CD14-positive monocyte (primary cell): ENCODE measurements at regions not wholly inside any gene's neighbourhood (a gene's known extent, or its start where the extent isn't known, plus 50 kb on each side); places are given as distances from the start of the nearest gene placed in this dataset.

ENCODE experiments used
- DNase-seq, 3 donors: peaks; one replicate each; pipeline ENCODE4 v3.0.0-alpha.2; 2011 to 2022
- H2AFZ ChIP-seq: 2 replicates; pipeline ENCODE4 v1.6.0; 2012; ENCODE audit warnings: mild to moderate bottlenecking, low read depth, low read length, inconsistent platforms; ENCODE audit not compliant: insufficient read depth, poor library complexity, severe bottlenecking
- H3K27ac ChIP-seq, 2 donors: 1 replicate in 1 of 2; 2 replicates in 1 of 2; pipeline ENCODE4 v1.5.1; 2012 to 2013; ENCODE audit warnings: low read length in 2 of 2, control low read depth in 1 of 2, inconsistent platforms in 1 of 2, low read depth in 1 of 2, mild to moderate bottlenecking in 1 of 2
- H3K27me3 ChIP-seq, 2 donors: one replicate each; pipeline versions ENCODE4 v1.6.0 to v1.6.1; 2011 to 2013; ENCODE audit warnings: low read length in 2 of 2; ENCODE audit not compliant: control insufficient read depth in 2 of 2, insufficient read depth in 2 of 2
- H3K36me3 ChIP-seq, 2 donors: replicated peaks in 1 of 2; 1 replicate in 1 of 2; 2 replicates in 1 of 2; pipeline versions ENCODE4 v1.5.1 to v1.6.1; 2012 to 2013; ENCODE audit warnings: low read length in 2 of 2, control low read depth in 1 of 2, inconsistent platforms in 1 of 2, mild to moderate bottlenecking in 1 of 2; ENCODE audit not compliant: insufficient read depth in 2 of 2, control insufficient read depth in 1 of 2
- H3K4me1 ChIP-seq, 2 donors: 1 replicate in 1 of 2; 2 replicates in 1 of 2; pipeline versions ENCODE4 v1.5.1 to v1.6.1; 2012 to 2013; ENCODE audit warnings: low read length in 2 of 2, control low read depth in 1 of 2, inconsistent platforms in 1 of 2, mild to moderate bottlenecking in 1 of 2, moderate library complexity in 1 of 2; ENCODE audit not compliant: insufficient read depth in 2 of 2, control insufficient read depth in 1 of 2
- H3K4me2 ChIP-seq: replicated peaks from 2 replicates; pipeline ENCODE3; 2012; ENCODE audit warnings: low read length, moderate library complexity, mild to moderate bottlenecking; ENCODE audit not compliant: poor library complexity, severe bottlenecking; ENCODE audit errors: extremely low read depth
- H3K4me3 ChIP-seq, 3 experiments: fragments of 200-600 bp in 1 of 3; sonication (generic) in 1 of 3; replicated peaks in 1 of 3; 1 replicate in 2 of 3; 2 replicates in 1 of 3; pipeline ENCODE4 v1.5.1; 2011 to 2013; ENCODE audit warnings: low read length in 3 of 3, mild to moderate bottlenecking in 3 of 3, control low read depth in 2 of 3, low read depth in 2 of 3, inconsistent platforms in 1 of 3, moderate library complexity in 1 of 3
- H3K79me2 ChIP-seq: 2 replicates; pipeline ENCODE4 v1.6.0; 2012; ENCODE audit warnings: mild to moderate bottlenecking, control low read depth, inconsistent platforms, low read length, moderate library complexity; ENCODE audit not compliant: insufficient read depth
- H3K9ac ChIP-seq: 2 replicates; pipeline ENCODE4 v1.6.0; 2017; ENCODE audit warnings: low read length, mild to moderate bottlenecking; ENCODE audit not compliant: insufficient read depth, poor library complexity, severe bottlenecking
- H3K9me3 ChIP-seq, 2 donors: replicated peaks in 1 of 2; 1 replicate in 1 of 2; 2 replicates in 1 of 2; pipeline versions ENCODE4 v1.5.1 to v1.6.1; 2012 to 2013; ENCODE audit warnings: low read length in 2 of 2, control low read depth in 1 of 2; ENCODE audit not compliant: control insufficient read depth in 1 of 2, insufficient read depth in 1 of 2
- H4K20me1 ChIP-seq: 2 replicates; pipeline ENCODE4 v1.6.0; 2012; ENCODE audit warnings: mild to moderate bottlenecking, low read length, control low read depth, moderate library complexity; ENCODE audit not compliant: insufficient read depth
- H3K27ac Mint-ChIP-seq, 7 donors: one replicate each; pipeline ENCODE4 v1.8.0; 2020; ENCODE audit warnings: mild to moderate bottlenecking in 7 of 7, mixed read lengths in 7 of 7, moderate library complexity in 6 of 7, inconsistent platforms in 2 of 7
- H3K27me3 Mint-ChIP-seq, 3 donors: one replicate each; pipeline ENCODE4 v1.8.0; 2021 to 2022; ENCODE audit warnings: low read depth in 3 of 3, mild to moderate bottlenecking in 3 of 3, mixed read lengths in 3 of 3, moderate library complexity in 3 of 3, inconsistent platforms in 1 of 3
- H3K36me3 Mint-ChIP-seq, 2 donors: one replicate each; pipeline ENCODE4 v1.8.0; 2020; ENCODE audit warnings: mixed read lengths in 2 of 2, inconsistent platforms in 1 of 2, mild to moderate bottlenecking in 1 of 2
- H3K4me1 Mint-ChIP-seq: one replicate; pipeline ENCODE4 v1.8.0; 2020; ENCODE audit warnings: mild to moderate bottlenecking, mixed read lengths
- H3K4me3 Mint-ChIP-seq, 2 donors: one replicate each; pipeline ENCODE4 v1.8.0; 2020; ENCODE audit warnings: mild to moderate bottlenecking in 2 of 2, mixed read lengths in 2 of 2, moderate library complexity in 1 of 2
- H3K9me3 Mint-ChIP-seq, 7 donors: one replicate each; pipeline ENCODE4 v1.8.0; 2020 to 2022; ENCODE audit warnings: mixed read lengths in 7 of 7, mild to moderate bottlenecking in 6 of 7, moderate library complexity in 6 of 7, inconsistent platforms in 2 of 7
- WGBS: methylation state at CpG from one replicate; pipeline ENCODE4 v1.1.5; 2013; ENCODE audit warnings: missing lambda C conversion rate; ENCODE audit not compliant: insufficient coverage; 5-methylcytosine and 5-hydroxymethylcytosine counted together
- intact Hi-C, 2 donors: fragments of 100-400 bp; cut with micrococcal nuclease; formaldehyde crosslinking; loops; one replicate each; pipeline versions ENCODE4 v1.15.0 to v1.15.1; 2023
- TF ChIP-seq, protein P1 (sequence below): fragments of 200-600 bp; IDR thresholded peaks from one replicate; pipeline ENCODE4 v1.8.0; 2022; ENCODE audit warnings: antibody characterized with exemption, mild to moderate bottlenecking

DNA sequence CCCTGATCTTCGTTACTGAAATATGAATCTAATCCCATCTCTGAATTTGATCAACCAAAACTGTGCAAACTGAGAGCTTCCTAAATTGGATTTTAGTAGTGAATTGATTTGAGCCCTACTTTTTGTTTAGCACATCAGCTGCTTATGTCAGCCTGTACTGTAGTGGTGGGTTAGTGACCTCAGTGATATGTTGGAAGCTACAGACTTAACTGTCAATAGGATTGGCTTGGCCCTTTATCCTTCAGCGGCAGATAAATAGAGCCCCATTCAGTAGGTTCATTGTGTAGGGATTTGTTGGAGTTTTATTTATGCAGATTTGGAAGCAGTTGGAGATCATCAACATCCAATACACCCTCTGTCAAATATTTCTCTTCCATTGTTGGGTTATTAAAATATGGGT, 409.7 kb downstream of the SOX2 start:
- Histone ChIP-seq H3K36me3 (no peaks in the 10 kb centered on the region), H3K9ac (no peak overlapping the region), H3K27ac (no peak overlapping the region), H4K20me1 (no peaks in the 10 kb centered on the region), H2AFZ (no peak overlapping the region), H3K4me1 (no peaks in the 10 kb centered on the region), H3K79me2 (no peaks in the 10 kb centered on the region), H3K4me3 (no peak overlapping the region), H3K27me3 (no peaks in the 10 kb centered on the region), H3K9me3 (peaks cover 4 to 5% of the 10 kb centered on the region in 2 donors), H3K4me2 (no peak overlapping the region)
- Mint-ChIP-seq H3K4me3 (no peak overlapping the region), H3K36me3 (no peaks in the 10 kb centered on the region), H3K27ac (no peak overlapping the region), H3K27me3 (no peaks in the 10 kb centered on the region), H3K4me1 (no peaks in the 10 kb centered on the region), H3K9me3 (peaks cover 0 to 11% (median 0%) of the 10 kb centered on the region in 7 donors)
- intact Hi-C loops: no loop called here
- TF ChIP-seq, protein P1, sequence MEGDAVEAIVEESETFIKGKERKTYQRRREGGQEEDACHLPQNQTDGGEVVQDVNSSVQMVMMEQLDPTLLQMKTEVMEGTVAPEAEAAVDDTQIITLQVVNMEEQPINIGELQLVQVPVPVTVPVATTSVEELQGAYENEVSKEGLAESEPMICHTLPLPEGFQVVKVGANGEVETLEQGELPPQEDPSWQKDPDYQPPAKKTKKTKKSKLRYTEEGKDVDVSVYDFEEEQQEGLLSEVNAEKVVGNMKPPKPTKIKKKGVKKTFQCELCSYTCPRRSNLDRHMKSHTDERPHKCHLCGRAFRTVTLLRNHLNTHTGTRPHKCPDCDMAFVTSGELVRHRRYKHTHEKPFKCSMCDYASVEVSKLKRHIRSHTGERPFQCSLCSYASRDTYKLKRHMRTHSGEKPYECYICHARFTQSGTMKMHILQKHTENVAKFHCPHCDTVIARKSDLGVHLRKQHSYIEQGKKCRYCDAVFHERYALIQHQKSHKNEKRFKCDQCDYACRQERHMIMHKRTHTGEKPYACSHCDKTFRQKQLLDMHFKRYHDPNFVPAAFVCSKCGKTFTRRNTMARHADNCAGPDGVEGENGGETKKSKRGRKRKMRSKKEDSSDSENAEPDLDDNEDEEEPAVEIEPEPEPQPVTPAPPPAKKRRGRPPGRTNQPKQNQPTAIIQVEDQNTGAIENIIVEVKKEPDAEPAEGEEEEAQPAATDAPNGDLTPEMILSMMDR: no peak
- no peak for DNase-seq
- WGBS: no CpG with 5 or more reads among the region's 2 CpGs

DNA sequence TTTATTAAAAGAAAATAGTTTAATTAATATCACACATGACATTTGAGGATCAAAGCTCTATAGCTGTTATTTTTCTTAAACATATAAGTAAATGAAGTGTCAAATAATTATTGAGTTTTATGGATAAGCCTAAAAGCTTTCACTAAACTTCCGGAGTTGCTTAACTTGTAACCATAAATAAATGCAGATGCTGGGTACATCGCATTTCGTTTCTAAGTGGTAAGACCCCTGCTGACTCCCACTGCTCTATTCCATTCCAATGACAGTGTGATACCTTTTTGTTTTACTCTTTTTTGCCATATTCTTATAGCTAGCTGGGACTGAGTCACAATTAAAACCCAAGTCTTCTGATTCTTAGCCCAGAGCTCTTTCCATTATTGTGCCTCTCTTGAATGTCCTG, 411.1 kb downstream of the SOX2 start:
- 69% methylated on average over 2 of the region's 3 CpGs for WGBS
- peaks cover 0 to 5% of the 10 kb centered on the region in 2 donors for H3K9me3 ChIP-seq

More for the DNA sequence above, 411.1 kb downstream of the SOX2 start:
- Histone ChIP-seq H3K27me3 (no peaks in the 10 kb centered on the region), H3K9ac (no peak overlapping the region), H3K4me3 (no peak overlapping the region), H3K36me3 (no peaks in the 10 kb centered on the region), H3K27ac (no peak overlapping the region), H4K20me1 (no peaks in the 10 kb centered on the region), H2AFZ (no peak overlapping the region), H3K4me2 (no peak overlapping the region), H3K79me2 (no peaks in the 10 kb centered on the region), H3K4me1 (no peaks in the 10 kb centered on the region)
- H3K27ac Mint-ChIP-seq: no peak overlapping the region
- intact Hi-C loops: no loop called here
- H3K4me1 Mint-ChIP-seq: no peaks in the 10 kb centered on the region
- no peaks in the 10 kb centered on the region for H3K27me3 Mint-ChIP-seq
- TF ChIP-seq, protein P1: no peak
- no peak overlapping the region for H3K4me3 Mint-ChIP-seq
- H3K9me3 Mint-ChIP-seq: peaks cover 0 to 11% (median 0%) of the 10 kb centered on the region in 7 donors
- DNase-seq: no peak
- H3K36me3 Mint-ChIP-seq: no peaks in the 10 kb centered on the region
